Muscle of leg (tissue), 3 donors: ENCODE measurements at regions not wholly inside any gene's neighbourhood (a gene's known extent, or its start where the extent isn't known, plus 50 kb on each side); places are given as distances from the start of the nearest gene placed in this dataset.

Experiments used
- DNase-seq: peaks from one replicate; pipeline ENCODE4 v3.0.0; 2013
- H3K27ac ChIP-seq: one replicate; pipeline ENCODE4 v1.5.1; 2013; ENCODE audit warnings: mild to moderate bottlenecking, low read length, control low read depth
- H3K27me3 ChIP-seq: one replicate; pipeline ENCODE4 v1.6.1; 2013; ENCODE audit warnings: low read length; ENCODE audit not compliant: control insufficient read depth, insufficient read depth
- H3K36me3 ChIP-seq: one replicate; pipeline ENCODE4 v1.6.1; 2013; ENCODE audit warnings: low read length; ENCODE audit not compliant: control insufficient read depth, insufficient read depth
- H3K4me1 ChIP-seq: one replicate; pipeline ENCODE4 v1.6.1; 2013; ENCODE audit warnings: low read length; ENCODE audit not compliant: control insufficient read depth, insufficient read depth
- H3K4me3 ChIP-seq: one replicate; pipeline ENCODE4 v1.5.1; 2013; ENCODE audit warnings: low read length, control low read depth
- H3K9me3 ChIP-seq: replicated peaks from 2 replicates; pipeline ENCODE4 v1.6.1; 2013; ENCODE audit warnings: low read depth, low read length; ENCODE audit not compliant: control insufficient read depth
- WGBS: methylation state at CpG from one replicate; pipeline ENCODE4 v1.1.5; 2013; ENCODE audit warnings: missing lambda C conversion rate; ENCODE audit not compliant: insufficient coverage; 5-methylcytosine and 5-hydroxymethylcytosine counted together

- H3K4me1 ChIP-seq = peaks cover 4% of the 10 kb centered on the region
Measured at GRCh38 chr7:131889572-131890150, 333.2 kb upstream of the PODXL start.

GRCh38 chr7:131883769-131884168 is 327.3 kb upstream of the PODXL start:
- Histone ChIP-seq H3K9me3 (peaks cover 12% of the 10 kb centered on the region), H3K36me3 (no peaks in the 10 kb centered on the region), H3K4me1 (no peaks in the 10 kb centered on the region), H3K27me3 (no peaks in the 10 kb centered on the region), H3K4me3 (no peak overlapping the region), H3K27ac (no peak overlapping the region)
- 88% methylated on average over 2 of the region's 2 CpGs for WGBS
- no peak for DNase-seq

More at GRCh38 chr7:131889572-131890150, 333.2 kb upstream of the PODXL start:
- WGBS = 56% methylated on average over 3 of the region's 4 CpGs
- H3K36me3 ChIP-seq = no peaks in the 10 kb centered on the region
- H3K27ac ChIP-seq = no peak overlapping the region
- DNase-seq = no peak
- no peak overlapping the region for H3K4me3 ChIP-seq
- H3K27me3 ChIP-seq = no peaks in the 10 kb centered on the region
- H3K9me3 ChIP-seq = peaks cover 11% of the 10 kb centered on the region

- H3K36me3 ChIP-seq = no peaks in the 10 kb centered on the region
- peaks cover 12% of the 10 kb centered on the region for H3K9me3 ChIP-seq
- no peak overlapping the region for H3K4me3 ChIP-seq
- H3K4me1 ChIP-seq = no peaks in the 10 kb centered on the region
- no peak overlapping the region for H3K27ac ChIP-seq
- DNase-seq = no peak
- H3K27me3 ChIP-seq = no peaks in the 10 kb centered on the region
- whole genome bisulfite sequencing = no CpG with 5 or more reads among the region's 8 CpGs
Measured at GRCh38 chr7:131883196-131883595, 326.8 kb upstream of the PODXL start.

- H3K27ac ChIP-seq = no peak overlapping the region
- peaks cover 12% of the 10 kb centered on the region for H3K9me3 ChIP-seq
- H3K4me3 ChIP-seq = no peak overlapping the region
- no peaks in the 10 kb centered on the region for H3K36me3 ChIP-seq
- no peaks in the 10 kb centered on the region for H3K27me3 ChIP-seq
- no peak for DNase-seq
- no peaks in the 10 kb centered on the region for H3K4me1 ChIP-seq
Measured at GRCh38 chr7:131882321-131882720, 325.9 kb upstream of the PODXL start.

GRCh38 chr7:131880078-131880477 is 323.6 kb upstream of the PODXL start:
- Histone ChIP-seq H3K4me3 (no peak overlapping the region), H3K9me3 (peaks cover 5% of the 10 kb centered on the region), H3K36me3 (no peaks in the 10 kb centered on the region), H3K27ac (no peak overlapping the region), H3K4me1 (no peaks in the 10 kb centered on the region), H3K27me3 (no peaks in the 10 kb centered on the region)
- 77% methylated on average over 2 of the region's 2 CpGs for WGBS
- DNase-seq = no peak

- Histone ChIP-seq H3K4me1 (no peaks in the 10 kb centered on the region), H3K9me3 (no peaks in the 10 kb centered on the region), H3K27ac (no peak overlapping the region), H3K36me3 (no peaks in the 10 kb centered on the region), H3K27me3 (no peaks in the 10 kb centered on the region), H3K4me3 (no peak overlapping the region)
- 83% methylated on average over 4 of the region's 4 CpGs for WGBS
- no peak for DNase-seq
Measured at GRCh38 chr7:131879424-131879823, 323.0 kb upstream of the PODXL start.

GRCh38 chr7:131878777-131879176 is 322.3 kb upstream of the PODXL start:
- no peaks in the 10 kb centered on the region for H3K9me3 ChIP-seq
- no peaks in the 10 kb centered on the region for H3K4me1 ChIP-seq
- H3K36me3 ChIP-seq = no peaks in the 10 kb centered on the region
- no CpG with 5 or more reads among the region's 2 CpGs for WGBS
- H3K4me3 ChIP-seq = no peak overlapping the region
- DNase-seq = no peak
- H3K27me3 ChIP-seq = no peaks in the 10 kb centered on the region
- H3K27ac ChIP-seq = no peak overlapping the region

GRCh38 chr7:131873581-131873980 is 317.2 kb upstream of the PODXL start:
- DNase-seq = no peak
- Histone ChIP-seq H3K4me3 (no peak overlapping the region), H3K4me1 (no peaks in the 10 kb centered on the region), H3K27me3 (peaks cover 2% of the 10 kb centered on the region), H3K27ac (no peak overlapping the region), H3K9me3 (no peaks in the 10 kb centered on the region), H3K36me3 (no peaks in the 10 kb centered on the region)
- WGBS = 0% methylated on average over 1 of the region's 6 CpGs

- Histone ChIP-seq H3K9me3 (no peaks in the 10 kb centered on the region), H3K4me1 (no peaks in the 10 kb centered on the region), H3K27ac (no peak overlapping the region), H3K36me3 (no peaks in the 10 kb centered on the region), H3K4me3 (no peak overlapping the region), H3K27me3 (peaks cover 2% of the 10 kb centered on the region)
- no peak for DNase-seq
- WGBS = 71% methylated on average over 1 of the region's 1 CpG
Measured at GRCh38 chr7:131869986-131870385, 313.6 kb upstream of the PODXL start.

- no peaks in the 10 kb centered on the region for H3K9me3 ChIP-seq
- no peak overlapping the region for H3K4me3 ChIP-seq
- no peak overlapping the region for H3K27ac ChIP-seq
- WGBS = 80% methylated on average over 3 of the region's 3 CpGs
- H3K27me3 ChIP-seq = peaks cover 2% of the 10 kb centered on the region
- no peaks in the 10 kb centered on the region for H3K4me1 ChIP-seq
- no peak for DNase-seq
- no peaks in the 10 kb centered on the region for H3K36me3 ChIP-seq
Measured at GRCh38 chr7:131869169-131869844, 312.9 kb upstream of the PODXL start.

- 67% methylated on average over 3 of the region's 4 CpGs for WGBS
- H3K9me3 ChIP-seq = no peaks in the 10 kb centered on the region
- no peak overlapping the region for H3K27ac ChIP-seq
- no peaks in the 10 kb centered on the region for H3K4me1 ChIP-seq
- no peaks in the 10 kb centered on the region for H3K36me3 ChIP-seq
- no peaks in the 10 kb centered on the region for H3K27me3 ChIP-seq
- no peak overlapping the region for H3K4me3 ChIP-seq
- no peak for DNase-seq
Measured at GRCh38 chr7:131867461-131867860, 311.0 kb upstream of the PODXL start.
